K562 (cell line): ENCODE measurements at regions not wholly inside any gene's neighbourhood (a gene's known extent, or its start where the extent isn't known, plus 50 kb on each side); places are given as distances from the start of the nearest gene placed in this dataset.

Experiments
- ATAC-seq: fragments of 200-7000 bp; cut with Tn5 transposase; 3 replicates; pipeline ENCODE4 v1.9.1; 2020; ENCODE audit warnings: moderate library complexity
- BruUV-seq: library from RNA; stranded (reverse); fragments of 400-500 nt; replicated peaks from 2 replicates; lab custom pipeline; 2021; lab: Mats Ljungman, UMichigan
- CTCF ChIA-PET: fragments of 300-600 bp; formaldehyde crosslinking; extraction: SDS; loops from one replicate; lab custom pipeline; 2021; ENCODE audit warnings: low intra/inter-chr PET ratio; lab: Yijun Ruan, JAX
- POLR2A ChIA-PET: fragments of 300-600, 350-650 bp; sonication (Branson Sonifier 250); formaldehyde crosslinking; extraction: SDS; loops from one replicate; lab custom pipeline; 2021; ENCODE audit warnings: antibody characterized with exemption, inconsistent platforms; lab: Yijun Ruan, JAX
- DNase-seq, 4 experiments: peaks; one replicate each; pipeline versions ENCODE4 v3.0.0 to v3.0.0-alpha.2; 2011 to 2018; ENCODE audit warnings: low spot score in 3 of 4, mixed read lengths in 3 of 4; ENCODE audit errors: extremely low read depth in 1 of 4
- FAIRE-seq: peaks from 2 replicates; lab custom pipeline; 2011; peaks lifted over from hg19 to GRCh38; lab: Jason Lieb, UNC
- H2AFZ ChIP-seq: 2 replicates; pipeline ENCODE4 v1.6.0; 2011; ENCODE audit warnings: low read depth, low read length, control low read depth, inconsistent platforms
- H3K27ac ChIP-seq: fragments of 200-600 bp; 3 replicates; pipeline ENCODE4 v1.8.0; 2011; ENCODE audit warnings: low read depth, mild to moderate bottlenecking, control low read depth, inconsistent platforms, low read length, moderate library complexity, mixed read lengths; ENCODE audit errors: extremely low read depth
- H3K27me3 ChIP-seq, 2 experiments: fragments of 300-600 bp in 1 of 2; 2 replicates in 1 of 2; 3 replicates in 1 of 2; pipeline versions ENCODE4 v1.6.0 to v1.8.0; 2011; ENCODE audit warnings: inconsistent platforms in 2 of 2, low read length in 2 of 2, mild to moderate bottlenecking in 1 of 2, mixed read lengths in 1 of 2, moderate library complexity in 1 of 2; ENCODE audit not compliant: control insufficient read depth in 2 of 2, insufficient read depth in 2 of 2
- H3K36me3 ChIP-seq: fragments of 300-600 bp; 3 replicates; pipeline ENCODE4 v1.8.0; 2011; ENCODE audit warnings: mild to moderate bottlenecking, low read length, inconsistent platforms; ENCODE audit not compliant: control insufficient read depth, insufficient read depth
- H3K4me1 ChIP-seq, 2 experiments: fragments of 200-600 bp in 1 of 2; replicated peaks in 1 of 2; 2 replicates in 1 of 2; 3 replicates in 1 of 2; pipeline versions ENCODE4 v1.5.1 to v1.8.0; 2011; ENCODE audit warnings: inconsistent platforms in 2 of 2, low read length in 2 of 2, mild to moderate bottlenecking in 1 of 2, mixed read lengths in 1 of 2, moderate library complexity in 1 of 2; ENCODE audit not compliant: control insufficient read depth in 2 of 2, insufficient read depth in 2 of 2
- H3K4me2 ChIP-seq: 2 replicates; pipeline ENCODE4 v1.6.1; 2011; ENCODE audit warnings: low read length, control low read depth, inconsistent platforms, mixed read lengths; ENCODE audit not compliant: insufficient read depth
- H3K4me3 ChIP-seq: fragments of 200-600 bp; sonication (generic), shearing (Covaris generic); 2 replicates; pipeline ENCODE4 v1.5.1; 2016; ENCODE audit warnings: control low read depth, inconsistent platforms
- H3K79me2 ChIP-seq: fragments of 200-600 bp; 3 replicates; pipeline ENCODE4 v1.8.0; 2011; ENCODE audit warnings: low read length, inconsistent platforms; ENCODE audit not compliant: control insufficient read depth, insufficient read depth
- H3K9ac ChIP-seq, 2 experiments: 2 replicates each; pipeline versions ENCODE4 v1.6.0 to v1.6.1; 2011; ENCODE audit warnings: low read depth in 2 of 2, low read length in 2 of 2, control low read depth in 1 of 2, inconsistent platforms in 1 of 2, mild to moderate bottlenecking in 1 of 2, mixed read lengths in 1 of 2; ENCODE audit not compliant: insufficient read depth in 1 of 2
- H3K9me1 ChIP-seq: one replicate; pipeline ENCODE4 v1.6.0; 2011; ENCODE audit warnings: inconsistent platforms, mild to moderate bottlenecking, low read length, moderate library complexity; ENCODE audit not compliant: control insufficient read depth, insufficient read depth
- H3K9me3 ChIP-seq: replicated peaks from 2 replicates; pipeline ENCODE4 v1.5.1; 2011; ENCODE audit warnings: low read depth, low read length, inconsistent platforms; ENCODE audit not compliant: control insufficient read depth, insufficient read depth
- H4K20me1 ChIP-seq: replicated peaks from 2 replicates; pipeline ENCODE4 v1.6.1; 2011; ENCODE audit warnings: low read length, inconsistent platforms, mixed read lengths; ENCODE audit not compliant: control insufficient read depth, insufficient read depth
- ARID3B ChIP-seq: fragments of 250-450 bp; sonication (Bioruptor Pico); IDR thresholded peaks from 2 replicates; pipeline ENCODE4 v1.4.0; 2020; ENCODE audit warnings: borderline replicate concordance
- ATF1 ChIP-seq, 2 experiments: fragments of 450-650 bp in 1 of 2; IDR thresholded peaks; 2 replicates each; pipeline ENCODE4 v1.6.1; 2016; ENCODE audit warnings: missing compliant biosample characterization in 1 of 2, missing genetic modification characterization in 1 of 2
- ATF3 ChIP-seq, 2 experiments: fragments of 450-650 bp in 1 of 2; sonication (generic) in 1 of 2; formaldehyde crosslinking in 1 of 2; IDR thresholded peaks in 1 of 2; conservative IDR thresholded peaks in 1 of 2; 2 replicates each; pipeline versions ENCODE4 v1.6.1 to v1.8.1; 2016 to 2023; ENCODE audit warnings: mild to moderate bottlenecking in 2 of 2, moderate library complexity in 2 of 2, inconsistent platforms in 1 of 2, missing genetic modification reagents in 1 of 2
- DPF2 ChIP-seq: fragments of 450-650 bp; IDR thresholded peaks from 2 replicates; pipeline ENCODE4 v1.6.1; 2016
- ESRRA ChIP-seq: fragments of 450-650 bp; IDR thresholded peaks from 2 replicates; pipeline ENCODE4 v1.6.1; 2014; ENCODE audit warnings: low read depth, mild to moderate bottlenecking, moderate library complexity, borderline replicate concordance
- FOSL1 ChIP-seq: fragments of 200-800 bp; sonication (Bioruptor generic); conservative IDR thresholded peaks from 2 replicates; pipeline ENCODE4 v1.6.1; 2016; ENCODE audit warnings: missing genetic modification characterization, missing compliant biosample characterization
- FOXA3 ChIP-seq, 2 experiments: fragments of 450-650 bp in 1 of 2; sonication (generic) in 1 of 2; formaldehyde crosslinking; IDR thresholded peaks in 1 of 2; conservative IDR thresholded peaks in 1 of 2; 2 replicates each; pipeline versions ENCODE4 v1.4.0 to v1.8.0; 2020 to 2022; ENCODE audit warnings: mild to moderate bottlenecking in 2 of 2, missing genetic modification reagents in 1 of 2
- GMEB1 ChIP-seq: fragments of 250-450 bp; sonication (Bioruptor Pico); IDR thresholded peaks from 2 replicates; pipeline ENCODE4 v1.4.0; 2020; ENCODE audit warnings: mild to moderate bottlenecking
- GTF2E2 ChIP-seq: fragments of 200-800 bp; sonication (Bioruptor generic); IDR thresholded peaks from 2 replicates; pipeline ENCODE4 v1.6.1; 2016; ENCODE audit warnings: missing genetic modification characterization, missing compliant biosample characterization
- JUND ChIP-seq, 2 experiments: IDR thresholded peaks; 2 replicates in 1 of 2; 3 replicates in 1 of 2; pipeline ENCODE4 v1.6.1; 2011; ENCODE audit warnings: borderline replicate concordance in 2 of 2, low read depth in 2 of 2, low read length in 2 of 2, improper control_type of control experiment in 1 of 2, missing biosample characterization in 1 of 2, missing genetic modification characterization in 1 of 2, missing genetic modification reagents in 1 of 2
- NR3C1 ChIP-seq: sonication (generic); formaldehyde crosslinking; IDR thresholded peaks from 2 replicates; pipeline ENCODE4 v1.8.1; 2022; ENCODE audit warnings: missing genetic modification reagents
- SOX6 ChIP-seq: fragments of 450-650 bp; IDR thresholded peaks from 2 replicates; pipeline ENCODE4 v1.6.1; 2014; ENCODE audit warnings: mild to moderate bottlenecking
- ZFPM2 ChIP-seq: fragments of 250-450 bp; sonication (Bioruptor Pico); IDR thresholded peaks from 2 replicates; pipeline ENCODE4 v1.5.1; 2022; ENCODE audit warnings: mild to moderate bottlenecking
- ZNF253 ChIP-seq: fragments of 250-450 bp; sonication (Bioruptor Pico); conservative IDR thresholded peaks from 2 replicates; pipeline ENCODE4 v1.6.1; 2021; ENCODE audit warnings: mild to moderate bottlenecking
- WGBS: fragments of 100-300 bp; shearing (Covaris generic); methylation state at CpG from one replicate; pipeline ENCODE4 v1.1.6; 2016; ENCODE audit warnings: low coverage, mixed read lengths; ENCODE audit not compliant: insufficient coverage; ENCODE audit errors: missing lambda C conversion rate; 5-methylcytosine and 5-hydroxymethylcytosine counted together
- in situ Hi-C: fragments of 300-500 bp; cut with MboI; formaldehyde crosslinking; loops from 4 replicates; pipeline ENCODE4 v1.15.0; 2018; ENCODE audit warnings: inconsistent platforms, mixed read lengths
- intact Hi-C: fragments of 100-400 bp; cut with micrococcal nuclease; formaldehyde crosslinking; loops from 2 replicates; pipeline ENCODE4 v1.14.2; 2022

GRCh38 chr6:56868687-56869086 is 86.2 kb upstream of the BEND6 start:
- Histone ChIP-seq H3K36me3 (no peaks in the 10 kb centered on the region), H3K79me2 (no peaks in the 10 kb centered on the region), H3K4me2 (no peak overlapping the region), H3K4me1 (no peaks in the 10 kb centered on the region; a peak in 2 of 5 replicates), H3K9me3 (no peaks in the 10 kb centered on the region), H3K9me1 (no peaks in the 10 kb centered on the region)
- DNase-seq (no peak), FAIRE-seq (no peak)
- BruUV-seq, result no TSS peak
- CTCF ChIA-PET, result no interaction called here
- intact Hi-C loops, result no loop called here
- in situ Hi-C loops, result loop anchor here (25.0 kb wide), 1 partner anchor 506 kb away; no protein-coding TSS in a partner anchor
- POLR2A ChIA-PET, result interaction anchor here (1.1 kb wide), 1 partner anchor 9 kb away, joined by 3 read pairs; no protein-coding TSS in a partner anchor
- peak; percentile 93 to 96 for TF ChIP-seq FOXA3 (CRISPR knock-in tag; conservative IDR thresholded peaks at IDR 0.05 in 1 of 2, IDR thresholded peaks at IDR 0.05 in 1 of 2)
- no peak for TF ChIP-seq GTF2E2 (tag)
- no peak for TF ChIP-seq JUND (IDR thresholded peaks at IDR 0.05; ENCODE audit: borderline replicate concordance, low read depth, low read length)
- peak; percentile 53; the same call in 1 of the 3 replicates for TF ChIP-seq JUND (tag; IDR thresholded peaks at IDR 0.05; ENCODE audit: borderline replicate concordance, low read depth, low read length)
- TF ChIP-seq ARID3B, result no peak
- peak; percentile 75 for TF ChIP-seq FOSL1 (tag)
- TF ChIP-seq SOX6, result peak; percentile 35; the same call in 1 of the 2 replicates
- TF ChIP-seq ZFPM2, result no peak
- 0 out of 2 replicates have a peak, but pooled peaks have one; percentile 29 for TF ChIP-seq ATF3 (IDR thresholded peaks at IDR 0.05)
- TF ChIP-seq ATF3 (CRISPR knock-in tag; conservative IDR thresholded peaks at IDR 0.05), result no peak
- no peak for TF ChIP-seq ESRRA
- no peak for TF ChIP-seq ZNF253 (CRISPR knock-in tag)
- TF ChIP-seq GMEB1 (CRISPR knock-in tag), result no peak
- no peak for TF ChIP-seq ATF1 (CRISPR knock-in tag; IDR thresholded peaks at IDR 0.05)
- no peak for TF ChIP-seq ATF1 (tag; IDR thresholded peaks at IDR 0.05)
- no peak for TF ChIP-seq DPF2
- TF ChIP-seq NR3C1 (CRISPR knock-in tag), result no peak
- TF ChIP-seq, all 486 proteins: peak for 5
- no peak overlapping the region for H3K4me3 ChIP-seq
- no peaks in the 10 kb centered on the region for H4K20me1 ChIP-seq
- WGBS, result 22% methylated on average over 1 of the region's 1 CpG
- no peaks in the 10 kb centered on the region for H3K27me3 ChIP-seq
- ATAC-seq, result no peak
- H2AFZ ChIP-seq, result no peak overlapping the region
- no peak overlapping the region for H3K9ac ChIP-seq
- H3K27ac ChIP-seq, result no peak overlapping the region
